GM23338 (cell line): ENCODE measurements at regions not wholly inside any gene's neighbourhood (a gene's known extent, or its start where the extent isn't known, plus 50 kb on each side); places are given as distances from the start of the nearest gene placed in this dataset.

Experiments used
- EZH2 ChIP-seq: fragments of 200-600 bp; sonication (generic); IDR thresholded peaks from one replicate; pipeline ENCODE4 v1.8.0; 2017; ENCODE audit warnings: antibody characterized with exemption, mild to moderate bottlenecking, low read depth; ENCODE audit not compliant: unreplicated experiment
- EZH2phosphoT487 ChIP-seq: fragments of 200-600 bp; sonication (generic); IDR thresholded peaks from one replicate; pipeline ENCODE4 v1.8.1; 2018; ENCODE audit warnings: antibody characterized with exemption; ENCODE audit not compliant: unreplicated experiment
- JUNB ChIP-seq: IDR thresholded peaks from one replicate; pipeline ENCODE4 v1.6.1; 2016; ENCODE audit warnings: antibody characterized with exemption; ENCODE audit not compliant: unreplicated experiment
- POLR2AphosphoS5 ChIP-seq: IDR thresholded peaks from 2 replicates; pipeline ENCODE4 v1.6.1; 2016; ENCODE audit warnings: antibody characterized with exemption, low read depth
- REST ChIP-seq: IDR thresholded peaks from one replicate; pipeline ENCODE4 v1.6.1; 2018; ENCODE audit warnings: antibody characterized with exemption; ENCODE audit not compliant: unreplicated experiment
- TF ChIP-seq, protein P1 (sequence below), 2 experiments: fragments of 200-600 bp in 1 of 2; sonication (generic) in 1 of 2; conservative IDR thresholded peaks; 2 replicates each; pipeline versions ENCODE4 v1.5.1 to v1.6.1; 2016 to 2017; ENCODE audit warnings: antibody characterized with exemption in 2 of 2, low read depth in 2 of 2, mild to moderate bottlenecking in 2 of 2, moderate library complexity in 1 of 2

GRCh38 chr12:94783862-94784261 is 133.5 kb upstream of the TMCC3 start:
- TF ChIP-seq JUNB, result no peak
- TF ChIP-seq, protein P1, sequence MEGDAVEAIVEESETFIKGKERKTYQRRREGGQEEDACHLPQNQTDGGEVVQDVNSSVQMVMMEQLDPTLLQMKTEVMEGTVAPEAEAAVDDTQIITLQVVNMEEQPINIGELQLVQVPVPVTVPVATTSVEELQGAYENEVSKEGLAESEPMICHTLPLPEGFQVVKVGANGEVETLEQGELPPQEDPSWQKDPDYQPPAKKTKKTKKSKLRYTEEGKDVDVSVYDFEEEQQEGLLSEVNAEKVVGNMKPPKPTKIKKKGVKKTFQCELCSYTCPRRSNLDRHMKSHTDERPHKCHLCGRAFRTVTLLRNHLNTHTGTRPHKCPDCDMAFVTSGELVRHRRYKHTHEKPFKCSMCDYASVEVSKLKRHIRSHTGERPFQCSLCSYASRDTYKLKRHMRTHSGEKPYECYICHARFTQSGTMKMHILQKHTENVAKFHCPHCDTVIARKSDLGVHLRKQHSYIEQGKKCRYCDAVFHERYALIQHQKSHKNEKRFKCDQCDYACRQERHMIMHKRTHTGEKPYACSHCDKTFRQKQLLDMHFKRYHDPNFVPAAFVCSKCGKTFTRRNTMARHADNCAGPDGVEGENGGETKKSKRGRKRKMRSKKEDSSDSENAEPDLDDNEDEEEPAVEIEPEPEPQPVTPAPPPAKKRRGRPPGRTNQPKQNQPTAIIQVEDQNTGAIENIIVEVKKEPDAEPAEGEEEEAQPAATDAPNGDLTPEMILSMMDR (conservative IDR thresholded peaks at IDR 0.05; ENCODE audit: low read depth in 2 of 2), result no peak
- no peak for TF ChIP-seq POLR2AphosphoS5
- TF ChIP-seq EZH2, result no peak
- no peak for TF ChIP-seq EZH2phosphoT487
- no peak for TF ChIP-seq REST
